GM13976 (cell line): ENCODE measurements at regions not wholly inside any gene's neighbourhood (a gene's known extent, or its start where the extent isn't known, plus 50 kb on each side); places are given as distances from the start of the nearest gene placed in this dataset.
"Not testable (repeated sequence)": the region's sequence is repeated elsewhere in the genome, so short reads cannot be mapped to it uniquely, and the experiment has no call there.

Experiments
- DNase-seq: peaks from one replicate; pipeline ENCODE4 v3.0.0; 2012; ENCODE audit warnings: low spot score
- in situ Hi-C: fragments of 300-500 bp; cut with MboI; formaldehyde crosslinking; loops from one replicate; pipeline ENCODE4 v1.12.0; 2022; ENCODE audit warnings: low sequenced_read_pairs, mixed read lengths, inconsistent platforms; ENCODE audit not compliant: unreplicated experiment
- TF ChIP-seq, protein P1 (sequence below): IDR thresholded peaks from 2 replicates; pipeline ENCODE4 v1.5.1; 2012; ENCODE audit warnings: borderline replicate concordance, mild to moderate bottlenecking; ENCODE audit not compliant: insufficient read depth; ENCODE audit errors: extremely low read depth, missing control alignments, control extremely low read depth

DNA sequence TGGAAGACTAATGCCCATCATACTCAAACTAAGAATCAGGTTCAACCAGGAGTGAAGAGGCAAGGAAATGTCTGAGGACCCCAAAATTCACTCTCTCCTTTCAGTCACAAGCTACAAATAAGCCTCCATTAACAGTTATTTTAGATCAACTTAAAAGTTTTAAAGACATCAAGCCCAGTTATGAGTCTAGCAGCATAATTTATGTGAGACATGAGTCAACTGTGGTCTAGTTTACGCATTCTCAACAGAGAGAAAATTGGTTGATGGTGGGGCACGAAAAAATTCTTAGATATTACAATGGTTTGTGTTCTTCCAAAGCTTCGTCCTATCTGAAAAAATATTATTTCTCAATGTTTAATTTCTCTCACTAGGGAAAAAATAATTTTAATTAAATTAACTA, 204.9 kb upstream of the NT5E start:
- TF ChIP-seq, protein P1, sequence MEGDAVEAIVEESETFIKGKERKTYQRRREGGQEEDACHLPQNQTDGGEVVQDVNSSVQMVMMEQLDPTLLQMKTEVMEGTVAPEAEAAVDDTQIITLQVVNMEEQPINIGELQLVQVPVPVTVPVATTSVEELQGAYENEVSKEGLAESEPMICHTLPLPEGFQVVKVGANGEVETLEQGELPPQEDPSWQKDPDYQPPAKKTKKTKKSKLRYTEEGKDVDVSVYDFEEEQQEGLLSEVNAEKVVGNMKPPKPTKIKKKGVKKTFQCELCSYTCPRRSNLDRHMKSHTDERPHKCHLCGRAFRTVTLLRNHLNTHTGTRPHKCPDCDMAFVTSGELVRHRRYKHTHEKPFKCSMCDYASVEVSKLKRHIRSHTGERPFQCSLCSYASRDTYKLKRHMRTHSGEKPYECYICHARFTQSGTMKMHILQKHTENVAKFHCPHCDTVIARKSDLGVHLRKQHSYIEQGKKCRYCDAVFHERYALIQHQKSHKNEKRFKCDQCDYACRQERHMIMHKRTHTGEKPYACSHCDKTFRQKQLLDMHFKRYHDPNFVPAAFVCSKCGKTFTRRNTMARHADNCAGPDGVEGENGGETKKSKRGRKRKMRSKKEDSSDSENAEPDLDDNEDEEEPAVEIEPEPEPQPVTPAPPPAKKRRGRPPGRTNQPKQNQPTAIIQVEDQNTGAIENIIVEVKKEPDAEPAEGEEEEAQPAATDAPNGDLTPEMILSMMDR: no peak
- no peak for DNase-seq
- in situ Hi-C loops: no loop called here

DNA sequence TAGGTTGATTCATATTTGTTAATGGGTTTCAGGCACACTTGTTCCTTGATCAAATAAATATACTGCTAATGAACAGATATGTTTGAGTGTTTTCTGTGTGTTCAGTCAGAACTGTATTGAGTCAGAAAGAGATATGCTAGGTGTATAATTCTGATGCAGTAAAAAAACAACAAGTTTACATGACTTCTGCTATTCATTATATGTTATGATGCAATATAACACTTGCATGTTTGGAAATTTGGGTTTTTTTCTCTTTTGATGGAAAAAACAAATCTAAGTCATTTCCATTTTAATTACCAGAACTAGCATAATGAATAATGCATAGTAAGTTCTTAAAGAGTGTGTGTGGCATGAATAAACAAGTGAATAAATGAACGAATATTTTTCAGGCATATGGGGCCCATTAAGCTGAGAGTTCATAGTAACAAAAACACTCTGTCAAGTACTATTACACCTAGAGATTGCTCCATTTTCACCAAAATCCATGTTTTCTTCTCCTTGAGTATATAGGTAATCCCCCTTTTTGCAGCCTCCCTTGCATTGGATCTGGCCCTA, 208.3 kb upstream of the NT5E start:
- no peak for DNase-seq
- in situ Hi-C loops: no loop called here
- TF ChIP-seq, protein P1: no peak

DNA sequence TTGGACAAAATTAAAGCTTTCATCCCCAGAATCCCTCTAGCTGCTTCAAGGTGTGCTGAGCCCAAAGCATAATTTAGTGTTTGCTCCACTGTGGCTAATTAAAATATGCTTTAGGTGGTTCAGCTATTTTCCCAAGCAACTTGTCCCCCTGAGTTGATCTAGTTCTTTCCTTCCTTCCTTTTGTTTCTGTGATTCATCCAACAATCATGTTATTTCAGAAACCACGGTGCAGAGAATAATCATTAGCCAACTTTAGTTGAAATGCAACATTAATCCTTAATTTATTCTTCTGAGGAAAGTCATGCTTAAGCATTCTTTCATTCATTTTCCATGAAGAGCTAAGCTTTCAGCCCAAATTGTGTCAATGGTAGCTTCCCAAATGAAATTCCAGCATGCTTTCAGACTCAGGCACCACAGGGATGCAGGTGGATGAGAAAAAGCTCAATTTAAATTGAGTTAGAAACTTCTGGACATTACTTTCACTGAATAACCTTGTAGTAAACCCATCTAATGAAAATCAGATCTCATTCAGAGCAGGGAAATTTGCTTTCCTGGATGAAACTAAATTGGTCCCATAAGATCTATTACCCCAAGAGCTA, 209.0 kb upstream of the NT5E start:
- in situ Hi-C loops: no loop called here
- TF ChIP-seq, protein P1: no peak
- no peak for DNase-seq

DNA sequence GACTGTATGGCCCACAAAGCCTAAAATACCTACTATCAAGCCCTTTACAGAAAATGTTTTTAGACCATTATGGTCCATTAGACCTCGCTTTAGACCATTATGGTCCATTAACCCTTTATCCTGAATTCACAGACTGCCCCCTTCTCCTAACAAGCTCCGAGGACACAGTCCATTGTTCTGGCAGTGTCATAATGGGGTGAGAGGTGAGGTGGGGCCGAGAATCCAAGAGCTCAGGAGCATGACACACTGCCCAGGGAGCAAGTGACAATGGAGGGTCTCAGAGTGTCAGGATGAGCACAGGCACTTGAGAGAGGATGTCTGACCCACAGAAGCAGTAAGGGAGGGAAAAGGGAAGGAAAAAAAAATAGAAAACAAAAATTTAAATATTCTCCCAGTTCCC, 212.4 kb upstream of the NT5E start:
- TF ChIP-seq, protein P1: no peak
- DNase-seq: no peak
- in situ Hi-C loops: no loop called here

DNA sequence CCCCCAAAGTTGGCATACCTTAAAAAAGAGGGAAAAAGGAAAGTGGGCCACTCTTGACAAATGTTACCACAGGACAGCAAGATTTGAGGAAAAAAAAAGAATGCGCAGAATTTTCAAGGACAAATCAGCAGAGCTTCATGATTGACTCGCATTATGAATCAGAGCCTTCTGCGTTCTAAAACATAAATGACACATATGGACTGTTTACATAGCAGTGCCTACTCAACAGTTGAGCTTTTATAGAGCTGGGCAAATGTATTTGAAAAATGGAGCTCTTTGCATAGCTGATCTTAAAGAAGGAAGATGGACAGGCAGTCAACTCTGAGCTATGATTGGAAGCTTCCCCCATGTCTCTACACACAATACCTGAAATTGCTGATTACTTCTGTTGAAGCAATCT, 213.2 kb upstream of the NT5E start:
- TF ChIP-seq, protein P1: no peak
- DNase-seq: no peak
- in situ Hi-C loops: no loop called here

DNA sequence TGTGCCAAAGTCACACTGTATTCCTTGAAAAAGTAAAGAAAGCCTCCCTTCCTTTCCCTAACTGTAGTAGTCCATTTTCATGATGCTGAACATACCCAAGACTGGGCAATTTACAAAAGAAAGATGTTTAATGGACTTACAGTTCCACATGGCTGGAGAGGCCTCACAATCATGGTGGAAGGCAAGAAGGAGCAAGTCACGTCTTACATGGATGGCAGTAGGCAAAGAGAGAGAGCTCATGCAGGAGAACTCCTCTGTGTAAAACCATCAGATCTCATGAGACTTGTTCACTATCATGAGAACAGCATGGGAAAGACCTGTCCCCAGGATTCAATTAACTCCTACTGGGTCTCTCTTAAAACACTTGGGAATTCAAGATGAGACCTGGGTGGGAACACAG, 222.5 kb upstream of the NT5E start:
- DNase-seq, in situ Hi-C loops: not testable (repeated sequence)

DNA sequence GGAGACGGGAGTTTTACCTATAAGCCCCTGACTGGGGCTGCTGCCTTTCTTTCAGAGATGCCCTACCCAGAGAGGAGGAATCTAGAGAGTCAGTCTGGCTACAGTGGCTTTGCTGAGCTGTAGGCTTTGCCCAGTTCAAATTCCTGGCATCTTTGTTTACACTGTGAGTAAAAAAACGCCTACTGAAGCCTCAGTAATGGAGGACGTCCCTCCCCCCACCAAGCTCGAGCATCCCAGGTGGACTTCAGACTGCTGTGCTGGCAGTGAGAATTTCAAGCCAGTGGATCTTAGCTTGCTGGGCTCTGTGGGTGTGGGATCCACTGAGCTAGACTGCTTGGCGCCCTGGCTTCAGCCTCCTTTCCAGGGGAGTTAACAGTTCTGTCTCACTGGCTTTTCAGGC, 237.1 kb upstream of the NT5E start:
- in situ Hi-C loops, DNase-seq: not testable (repeated sequence)

DNA sequence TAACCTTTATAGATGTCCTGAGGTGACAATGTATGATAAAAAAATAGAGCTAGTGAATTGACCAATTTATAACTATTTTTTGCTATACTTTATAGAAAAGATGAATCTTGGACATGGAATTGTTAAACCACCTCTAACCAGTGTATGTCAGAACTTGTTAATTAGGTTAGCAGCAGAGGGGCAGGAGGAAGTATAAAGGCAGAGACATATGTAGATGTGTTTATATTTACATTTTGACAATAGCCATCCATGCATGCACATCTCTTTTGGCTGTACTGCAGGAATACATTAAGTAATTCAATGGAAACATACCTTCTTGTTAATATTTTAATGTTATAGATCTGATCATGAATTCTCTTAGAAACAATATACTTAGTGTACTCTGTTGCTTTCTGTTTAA, 254.6 kb upstream of the NT5E start:
- DNase-seq: no peak
- TF ChIP-seq, protein P1: no peak
- in situ Hi-C loops: no loop called here
